HG03139 (cell line): ENCODE measurements at regions not wholly inside any gene's neighbourhood (a gene's known extent, or its start where the extent isn't known, plus 50 kb on each side); places are given as distances from the start of the nearest gene placed in this dataset.
"Not testable (repeated sequence)": the region's sequence is repeated elsewhere in the genome, so short reads cannot be mapped to it uniquely, and the experiment has no call there.

Experiments
- ATAC-seq: cut with Tn5 transposase; IDR thresholded peaks from one replicate; pipeline ENCODE4 v1.9.1; 2021; ENCODE audit not compliant: unreplicated experiment

GRCh38 chr3:145088917-145089316, 1072.1 kb downstream of the PLOD2 start:
- peak; percentile 93 for ATAC-seq

GRCh38 chr3:145089337-145089736, 1071.6 kb downstream of the PLOD2 start:
- ATAC-seq, result peak; percentile 19

GRCh38 chr3:145094355-145094941, 1066.5 kb downstream of the PLOD2 start:
- peak; percentile 93 for ATAC-seq

- not testable (repeated sequence) for ATAC-seq
These were observed 1049.8 kb downstream of the PLOD2 start for GRCh38 chr3:145111141-145111540.

GRCh38 chr3:145116769-145117168, 1044.2 kb downstream of the PLOD2 start:
- ATAC-seq, result no peak

- peak; percentile 88 for ATAC-seq
These were observed 1042.7 kb downstream of the PLOD2 start for GRCh38 chr3:145118303-145118702.

- ATAC-seq, result no peak
These were observed 1035.9 kb downstream of the PLOD2 start for GRCh38 chr3:145124900-145125678.

GRCh38 chr3:145133281-145133680, 1027.7 kb downstream of the PLOD2 start:
- no peak for ATAC-seq

- no peak for ATAC-seq
These were observed 1026.2 kb downstream of the PLOD2 start for GRCh38 chr3:145134738-145135137.

GRCh38 chr3:145144361-145144760, 1016.6 kb downstream of the PLOD2 start:
- no peak for ATAC-seq

GRCh38 chr3:145145461-145145860, 1015.5 kb downstream of the PLOD2 start:
- ATAC-seq, result no peak

GRCh38 chr3:145159640-145160039, 1001.3 kb downstream of the PLOD2 start:
- no peak for ATAC-seq

- no peak for ATAC-seq
These were observed 990.9 kb downstream of the PLOD2 start for GRCh38 chr3:145170121-145170520.

- no peak for ATAC-seq
These were observed 985.4 kb downstream of the PLOD2 start for GRCh38 chr3:145175626-145176025.

- no peak for ATAC-seq
These were observed 984.1 kb downstream of the PLOD2 start for GRCh38 chr3:145176907-145177306.

- ATAC-seq, result no peak
These were observed 983.2 kb downstream of the PLOD2 start for GRCh38 chr3:145177828-145178227.

- no peak for ATAC-seq
These were observed 978.6 kb downstream of the PLOD2 start for GRCh38 chr3:145182196-145182911.

GRCh38 chr3:145183261-145183660, 977.7 kb downstream of the PLOD2 start:
- ATAC-seq, result no peak

- no peak for ATAC-seq
These were observed 972.8 kb downstream of the PLOD2 start for GRCh38 chr3:145188079-145188770.

GRCh38 chr3:145190138-145190537, 970.8 kb downstream of the PLOD2 start:
- ATAC-seq, result no peak

- ATAC-seq, result no peak
These were observed 970.2 kb downstream of the PLOD2 start for GRCh38 chr3:145190761-145191160.
